MV-4-11 (cell line): ENCODE measurements at regions not wholly inside any gene's neighbourhood (a gene's known extent, or its start where the extent isn't known, plus 50 kb on each side); places are given as distances from the start of the nearest gene placed in this dataset.
"Not testable (repeated sequence)": the region's sequence is repeated elsewhere in the genome, so short reads cannot be mapped to it uniquely, and the experiment has no call there.

ENCODE experiments used
- DNase-seq: peaks from one replicate; lab custom pipeline; 2025; lab: John Stamatoyannopoulos, UW

- no peak for DNase-seq
Measured at GRCh38 chr11:70894566-70895365, 357.6 kb downstream of the SHANK2 start.

GRCh38 chr11:70895366-70895670 lies 357.1 kb downstream of the SHANK2 start:
- no peak for DNase-seq

GRCh38 chr11:70897429-70897828 lies 354.9 kb downstream of the SHANK2 start:
- no peak for DNase-seq

- no peak for DNase-seq
Measured at GRCh38 chr11:70899616-70900015, 352.8 kb downstream of the SHANK2 start.

- DNase-seq, result no peak
Measured at GRCh38 chr11:70900540-70900939, 351.8 kb downstream of the SHANK2 start.

DNA sequence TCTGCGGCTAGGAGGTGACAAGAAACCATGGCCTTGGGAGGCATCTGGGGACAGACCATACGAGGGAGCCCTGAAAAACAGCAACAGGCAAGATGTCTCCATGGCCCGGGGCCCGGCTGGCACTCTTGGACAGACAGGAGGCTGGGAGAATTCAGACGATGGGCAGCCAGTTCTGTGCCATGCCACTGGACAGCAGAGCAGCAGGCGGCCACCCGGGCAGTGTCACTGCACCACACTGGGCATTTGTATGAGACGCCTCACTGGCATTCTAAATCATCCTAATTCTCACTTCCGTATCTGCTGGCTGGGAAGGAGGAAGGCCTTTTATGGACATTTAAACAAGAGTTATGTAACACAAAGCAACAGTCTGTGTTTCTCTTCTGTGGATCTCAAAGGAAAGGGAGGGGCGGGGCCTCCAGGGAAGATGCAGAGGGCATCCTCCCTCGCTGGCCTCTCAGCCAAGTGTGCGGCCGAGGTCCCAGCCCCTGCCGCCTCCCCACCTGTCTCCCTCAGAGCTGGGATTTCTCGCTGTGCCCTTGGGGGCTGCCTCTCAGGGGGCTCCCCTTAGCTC lies 350.3 kb downstream of the SHANK2 start:
- peak; percentile 93 for DNase-seq

- not testable (repeated sequence) for DNase-seq
Measured at GRCh38 chr11:70903229-70903628, 349.1 kb downstream of the SHANK2 start.

- no peak for DNase-seq
Measured at GRCh38 chr11:70906101-70906500, 346.3 kb downstream of the SHANK2 start.

- no peak for DNase-seq
Measured at GRCh38 chr11:70908223-70908622, 344.2 kb downstream of the SHANK2 start.

DNA sequence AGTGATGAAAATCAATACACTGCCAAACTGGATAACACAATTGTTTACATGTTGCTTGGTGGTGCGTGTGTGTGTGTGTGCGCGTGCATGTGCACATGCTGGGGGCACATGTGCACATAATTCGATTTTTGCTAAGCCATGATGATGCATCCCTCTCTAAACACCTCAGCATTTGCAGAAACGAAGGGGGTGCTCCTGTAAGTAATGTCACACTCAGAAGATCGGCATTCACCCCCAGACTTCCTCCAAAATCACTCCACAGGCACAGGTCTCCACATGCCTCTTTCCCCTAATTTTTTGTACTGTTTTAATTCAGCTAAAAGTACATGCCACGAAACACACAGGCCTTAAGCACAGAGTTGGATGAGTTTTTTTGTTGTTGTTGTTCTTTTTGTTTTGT lies 341.5 kb downstream of the SHANK2 start:
- no peak for DNase-seq

- DNase-seq, result peak; percentile 71
Measured at GRCh38 chr11:70912226-70912840, 340.0 kb downstream of the SHANK2 start.

DNA sequence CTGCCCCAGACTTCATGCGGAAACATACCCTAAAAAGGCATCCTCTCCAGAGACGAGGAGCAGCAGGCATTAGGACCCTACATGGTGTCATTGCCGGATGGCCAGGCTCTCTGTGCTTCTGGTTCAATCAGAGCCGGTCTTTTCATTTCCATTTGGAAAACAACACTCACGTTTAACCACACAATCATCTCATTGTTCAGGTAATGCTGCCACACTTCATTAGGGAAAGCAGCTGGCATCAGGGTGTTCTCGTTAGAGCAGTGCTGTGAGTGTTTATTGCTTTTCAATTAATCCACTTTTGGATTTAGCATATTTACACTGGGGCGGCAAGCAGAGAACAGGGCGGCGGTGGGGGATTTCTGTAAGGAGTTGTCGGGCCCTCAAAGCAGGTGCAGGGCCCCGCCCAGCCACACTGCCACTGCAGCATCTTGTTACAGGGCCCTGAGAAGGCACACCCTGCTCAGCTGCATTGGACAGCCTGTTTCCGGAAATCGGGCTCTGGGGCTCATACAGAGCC lies 338.6 kb downstream of the SHANK2 start:
- no peak for DNase-seq

DNA sequence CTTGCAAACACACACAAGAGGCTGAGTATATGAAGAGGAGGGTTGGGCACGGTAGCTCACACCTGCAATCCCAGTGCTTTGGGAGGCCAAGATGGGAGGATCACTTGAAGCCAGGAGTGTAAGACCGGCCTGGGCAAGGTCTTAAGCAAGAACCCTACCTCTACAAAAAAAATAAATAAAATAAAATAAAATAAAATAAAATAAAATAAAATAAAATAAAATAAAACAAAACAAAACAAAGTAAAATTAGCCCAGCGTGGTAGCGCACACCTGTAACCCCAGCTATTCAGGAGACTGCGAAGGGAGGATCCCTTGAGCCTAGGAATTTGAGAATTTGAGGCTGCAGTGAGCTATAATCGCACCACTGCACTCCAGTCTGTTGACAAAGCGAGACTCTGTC lies 337.9 kb downstream of the SHANK2 start:
- no peak for DNase-seq

- no peak for DNase-seq
Measured at GRCh38 chr11:70915158-70915985, 337.0 kb downstream of the SHANK2 start.

GRCh38 chr11:70916351-70916750 lies 336.0 kb downstream of the SHANK2 start:
- no peak for DNase-seq

DNA sequence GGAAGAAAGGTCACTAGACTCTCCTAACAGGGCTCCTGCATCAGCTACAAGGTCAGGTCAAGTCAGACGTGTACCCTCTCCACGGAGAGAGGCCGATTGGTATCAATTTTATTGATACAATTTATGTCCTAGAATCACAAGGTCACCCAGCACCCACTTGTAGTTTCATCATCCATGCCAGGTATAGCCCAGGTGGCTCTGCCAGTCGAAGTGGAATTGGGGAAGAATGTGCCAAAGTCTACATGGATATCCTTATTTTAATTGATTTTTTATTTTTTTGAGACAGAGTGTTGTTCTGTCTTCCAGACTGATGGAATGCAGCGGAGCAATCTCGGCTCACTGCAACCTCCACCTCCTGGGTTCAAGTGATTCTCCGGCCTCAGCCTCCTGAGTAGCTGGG lies 334.1 kb downstream of the SHANK2 start:
- DNase-seq, result no peak

DNA sequence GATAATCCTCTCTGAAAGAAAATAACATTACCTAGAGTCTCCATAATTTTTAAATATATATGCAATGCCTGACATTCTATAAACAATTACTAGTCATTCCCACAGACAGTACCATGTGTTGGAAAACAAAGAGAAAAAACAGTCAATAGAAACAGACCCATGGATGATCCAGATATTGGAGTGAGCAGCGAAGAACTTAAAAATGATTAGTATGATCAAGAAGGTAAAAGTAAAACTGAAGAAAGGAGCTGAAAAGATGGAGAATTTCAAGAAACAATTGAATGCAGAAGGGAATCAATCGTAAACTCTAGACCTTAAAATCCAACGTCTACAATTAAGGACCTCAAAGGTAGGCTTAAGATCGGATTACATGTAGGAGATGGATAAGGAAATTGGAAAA lies 330.6 kb downstream of the SHANK2 start:
- DNase-seq, result no peak

DNA sequence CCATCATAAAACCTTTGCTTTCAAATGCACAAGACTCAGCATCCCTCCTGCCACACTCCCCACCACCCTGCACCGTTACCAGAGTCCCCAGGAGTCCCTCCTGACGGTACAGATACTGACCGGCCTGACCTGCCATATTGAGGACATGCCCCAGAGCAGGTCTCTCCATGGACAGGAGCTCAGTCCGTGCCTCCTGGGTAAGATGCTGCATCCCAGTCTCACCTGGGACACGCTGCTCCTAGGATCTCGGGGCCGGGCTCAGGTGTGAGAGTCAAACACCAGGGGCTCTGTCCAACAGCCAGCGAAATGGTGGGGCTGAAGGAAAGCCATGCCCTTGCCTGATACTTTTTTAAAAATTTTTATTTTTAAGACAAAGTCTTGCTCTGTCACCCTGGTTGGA lies 328.3 kb downstream of the SHANK2 start:
- DNase-seq, result no peak

GRCh38 chr11:70925238-70925637 lies 327.1 kb downstream of the SHANK2 start:
- DNase-seq, result no peak

DNA sequence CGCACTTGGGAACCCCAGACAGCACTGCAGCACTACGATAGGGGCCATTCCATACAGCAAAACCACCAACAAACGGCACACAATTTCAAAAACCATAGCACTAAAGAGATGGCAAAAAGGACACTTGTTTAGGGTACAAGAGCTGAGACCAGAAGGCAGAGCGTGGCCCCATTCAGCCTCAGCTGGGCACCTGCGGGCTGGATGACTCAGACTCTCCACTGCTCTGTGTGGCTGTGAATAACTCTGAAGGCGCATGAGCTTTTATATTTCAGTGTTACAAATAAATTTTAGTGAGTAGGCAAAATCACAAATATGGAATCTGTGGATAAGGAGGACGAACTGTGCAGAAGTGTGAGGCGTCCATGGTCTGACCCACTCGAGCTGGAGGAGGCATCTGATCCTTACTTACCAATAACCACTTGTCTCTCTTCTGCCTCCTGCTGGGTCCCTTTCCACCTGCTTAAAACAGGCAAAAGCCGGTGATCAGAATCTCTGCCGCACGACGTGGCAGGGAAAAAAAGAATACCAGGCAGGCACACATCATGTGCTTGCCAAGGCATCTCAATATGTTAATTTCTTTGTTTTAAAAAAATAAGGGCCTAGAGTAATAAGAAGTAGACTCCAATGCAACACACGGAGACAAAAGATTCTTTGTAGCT lies 325.7 kb downstream of the SHANK2 start:
- peak; percentile 57 for DNase-seq

DNA sequence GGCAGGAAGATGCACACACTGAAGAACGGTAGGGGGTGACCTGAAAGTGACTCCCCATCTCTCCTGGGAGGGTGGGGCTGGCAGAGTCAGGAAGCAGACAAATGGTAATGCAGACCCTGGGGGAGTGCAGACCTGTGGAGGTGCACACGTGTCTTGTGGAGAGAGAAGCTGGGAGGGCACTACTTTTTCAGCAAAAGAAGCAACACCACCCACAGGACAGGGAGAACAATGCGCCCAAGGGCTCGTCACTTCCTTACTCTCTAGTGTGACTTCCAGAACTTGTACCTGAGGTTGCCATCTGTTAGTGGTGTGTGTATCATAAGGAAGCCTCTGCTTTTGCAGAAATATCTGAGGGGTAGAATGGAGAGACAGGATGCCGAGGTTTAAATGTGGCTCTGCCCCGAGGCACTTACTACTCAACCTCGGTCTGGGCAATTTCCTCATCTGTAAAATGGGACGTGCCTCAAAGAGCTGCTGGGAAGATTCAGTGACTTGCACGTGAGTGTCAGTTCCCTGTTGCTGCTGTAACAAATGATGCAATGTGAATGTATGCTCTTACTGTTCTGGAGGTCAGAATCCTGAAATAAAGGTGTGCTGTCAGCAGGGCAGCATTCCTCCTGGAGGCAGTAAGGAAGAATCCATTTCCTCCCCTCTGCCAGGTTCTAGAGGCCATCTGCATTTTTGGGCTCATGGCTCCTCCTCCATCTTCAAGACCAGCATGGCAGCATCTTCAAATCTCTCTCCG lies 323.4 kb downstream of the SHANK2 start:
- peak; percentile 16 for DNase-seq
